ENCODE measurements at regions not wholly inside any gene's neighbourhood (a gene's known extent, or its start where the extent isn't known, plus 50 kb on each side); places are given as distances from the start of the nearest gene placed in this dataset.

DNA sequence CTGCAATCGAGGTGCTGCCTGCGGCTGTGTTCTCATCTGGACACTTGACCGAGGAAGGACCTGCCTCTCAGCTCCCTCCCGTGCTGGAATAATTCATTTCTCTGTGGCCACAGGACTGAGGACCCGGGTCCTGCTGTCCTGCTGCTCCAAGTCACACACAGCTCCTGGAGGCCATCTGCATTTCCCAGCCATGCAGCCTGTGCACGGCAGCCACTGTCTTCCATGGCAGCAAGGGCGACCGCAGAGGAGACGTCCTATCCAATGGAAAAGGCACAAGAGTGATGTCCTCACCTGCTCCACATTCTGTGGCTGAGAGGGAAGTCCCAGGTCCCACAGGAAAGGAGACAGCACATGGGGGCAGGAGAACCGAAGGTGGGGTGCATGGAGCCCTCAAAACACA lies 495.8 kb downstream of the BRD1 start:
- peaks cover 0 to 2% of the 10 kb centered on the region in 2 donors for H3K27me3 Mint-ChIP-seq (ENCODE audit: low read depth in 2 of 2)
- 82% methylated on average over 10 of the region's 10 CpGs for WGBS (ENCODE audit: insufficient coverage)
- DNase-seq (no peak), ATAC-seq (no peak)
- H3K9me3 ChIP-seq (ENCODE audit: control insufficient read depth, insufficient read depth, low read length): peaks cover 4% of the 10 kb centered on the region
- no peak overlapping the region for H3K27ac Mint-ChIP-seq
- no peak for TF ChIP-seq CTCF (IDR thresholded peaks at IDR 0.05)
- no peaks in the 10 kb centered on the region for H3K4me1 Mint-ChIP-seq
- H3K4me1 ChIP-seq (ENCODE audit: control insufficient read depth, insufficient read depth, low read length): no peaks in the 10 kb centered on the region
- H3K36me3 ChIP-seq (ENCODE audit: control insufficient read depth, insufficient read depth, low read length): no peaks in the 10 kb centered on the region
- H3K9me3 Mint-ChIP-seq: peaks cover 0 to 2% of the 10 kb centered on the region in 2 donors
- H3K36me3 Mint-ChIP-seq: no peaks in the 10 kb centered on the region
- H3K4me3 Mint-ChIP-seq: no peak overlapping the region
- no peak overlapping the region for H3K4me3 ChIP-seq (ENCODE audit: low read length)
- no peak overlapping the region for H3K27ac ChIP-seq (ENCODE audit: low read length)
- H3K27me3 ChIP-seq (ENCODE audit: control insufficient read depth, insufficient read depth, low read length): no peaks in the 10 kb centered on the region
- intact Hi-C loops (cut with micrococcal nuclease): no loop called here

GRCh38 chr22:49331223-49331815 lies 496.4 kb downstream of the BRD1 start:
- intact Hi-C loops (cut with micrococcal nuclease): no loop called here
- Mint-ChIP-seq H3K36me3 (no peaks in the 10 kb centered on the region), H3K9me3 (peaks cover 0 to 2% of the 10 kb centered on the region in 2 donors), H3K27me3 (ENCODE audit: low read depth in 2 of 2) (peaks cover 0 to 7% of the 10 kb centered on the region in 2 donors), H3K4me1 (no peaks in the 10 kb centered on the region), H3K27ac (no peak overlapping the region), H3K4me3 (no peak overlapping the region)
- Histone ChIP-seq H3K27me3 (ENCODE audit: control insufficient read depth, insufficient read depth, low read length) (no peaks in the 10 kb centered on the region), H3K4me3 (ENCODE audit: low read length) (no peak overlapping the region), H3K36me3 (ENCODE audit: control insufficient read depth, insufficient read depth, low read length) (no peaks in the 10 kb centered on the region), H3K27ac (ENCODE audit: low read length) (no peak overlapping the region), H3K9me3 (ENCODE audit: control insufficient read depth, insufficient read depth, low read length) (peaks cover 5% of the 10 kb centered on the region), H3K4me1 (ENCODE audit: control insufficient read depth, insufficient read depth, low read length) (no peaks in the 10 kb centered on the region)
- TF ChIP-seq CTCF (IDR thresholded peaks at IDR 0.05): no peak
- 78% methylated on average over 12 of the region's 12 CpGs for WGBS (ENCODE audit: insufficient coverage)
- no peak for ATAC-seq
- DNase-seq: no peak

DNA sequence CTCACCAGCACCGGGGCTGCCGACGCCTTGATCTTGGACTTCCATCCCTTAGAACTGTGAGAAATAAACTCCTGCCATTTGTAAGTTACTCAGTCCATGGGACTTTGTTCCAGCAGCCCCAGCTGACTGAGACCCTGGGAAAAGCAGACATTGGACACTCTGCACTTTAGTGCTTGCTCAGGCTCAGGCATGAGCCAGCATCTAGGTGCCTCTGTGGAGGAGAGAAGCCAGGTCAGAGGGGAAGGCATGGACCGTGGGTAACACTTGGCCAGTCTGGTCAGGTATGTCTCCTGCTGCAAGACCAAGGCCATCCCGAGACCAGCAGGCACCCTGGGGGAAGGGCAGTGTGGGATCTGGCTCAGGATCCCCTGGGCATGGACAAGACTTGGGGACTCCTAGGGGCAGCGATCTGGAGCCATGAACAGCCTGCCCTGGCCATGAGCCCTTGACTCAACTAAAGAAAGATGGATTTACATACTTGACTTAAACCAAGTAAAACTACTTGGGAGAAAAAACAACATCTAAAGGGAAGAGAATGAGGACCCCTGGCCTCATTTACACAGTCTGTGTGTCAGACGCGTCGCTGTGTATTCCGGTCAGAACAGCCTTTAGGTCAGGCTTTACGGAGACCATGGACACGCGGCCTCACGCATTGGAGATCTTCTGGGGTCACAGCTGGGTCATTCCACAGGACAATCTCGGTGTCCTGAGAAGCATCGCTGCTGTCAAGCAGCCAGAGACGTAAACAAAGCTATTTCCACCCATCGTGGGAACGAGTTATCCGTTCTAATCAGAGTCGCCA lies 497.1 kb downstream of the BRD1 start:
- Histone ChIP-seq H3K4me1 (ENCODE audit: control insufficient read depth, insufficient read depth, low read length) (peaks cover under 1% of the 10 kb centered on the region), H3K4me3 (ENCODE audit: low read length) (no peak overlapping the region), H3K27me3 (ENCODE audit: control insufficient read depth, insufficient read depth, low read length) (no peaks in the 10 kb centered on the region), H3K36me3 (ENCODE audit: control insufficient read depth, insufficient read depth, low read length) (no peaks in the 10 kb centered on the region), H3K9me3 (ENCODE audit: control insufficient read depth, insufficient read depth, low read length) (peaks cover 5% of the 10 kb centered on the region), H3K27ac (ENCODE audit: low read length) (no peak overlapping the region)
- DNase-seq: no peak
- H3K4me1 Mint-ChIP-seq: no peaks in the 10 kb centered on the region
- intact Hi-C loops (cut with micrococcal nuclease): no loop called here
- 85% methylated on average over 21 of the region's 21 CpGs for WGBS (ENCODE audit: insufficient coverage)
- H3K4me3 Mint-ChIP-seq: no peak overlapping the region
- no peak overlapping the region for H3K27ac Mint-ChIP-seq
- H3K9me3 Mint-ChIP-seq: peaks cover 0 to 2% of the 10 kb centered on the region in 2 donors
- peaks cover under 1 to 7% of the 10 kb centered on the region in 2 donors for H3K27me3 Mint-ChIP-seq (ENCODE audit: low read depth in 2 of 2)
- no peak for TF ChIP-seq CTCF (IDR thresholded peaks at IDR 0.05)
- H3K36me3 Mint-ChIP-seq: no peaks in the 10 kb centered on the region
- ATAC-seq: no peak
